ENCODE measurements at regions not wholly inside any gene's neighbourhood (a gene's known extent, or its start where the extent isn't known, plus 50 kb on each side); places are given as distances from the start of the nearest gene placed in this dataset.

DNA sequence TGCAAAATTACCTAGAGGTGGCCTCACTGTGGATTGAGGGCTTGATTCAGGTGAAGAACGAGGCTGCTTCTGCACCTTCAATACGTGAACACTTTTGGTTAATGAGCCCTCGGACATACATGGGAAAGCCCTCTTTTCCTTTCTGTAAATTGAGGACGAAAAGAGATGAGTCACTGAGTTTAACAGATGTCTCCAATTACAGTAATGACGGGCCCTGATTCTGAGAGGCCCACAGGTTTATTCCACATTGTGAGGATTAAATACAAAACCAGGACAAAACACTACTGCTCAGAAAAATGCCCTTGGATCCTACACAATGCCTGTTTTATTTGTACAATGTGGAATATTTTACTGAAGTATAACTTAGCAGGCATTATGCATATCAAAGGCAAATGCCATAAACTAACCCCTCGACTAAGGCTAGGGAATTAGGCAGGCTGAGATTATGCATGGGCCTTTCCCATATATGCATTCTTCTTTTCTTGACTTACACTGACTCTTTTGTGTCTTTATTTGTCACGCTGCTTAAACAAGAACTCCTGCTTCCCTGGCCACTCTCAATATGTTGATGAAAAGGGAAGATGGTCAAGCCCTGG, 819.9 kb downstream of the OLFM4 start:
- DNase-seq (ENCODE audit: low read depth), result no peak

DNA sequence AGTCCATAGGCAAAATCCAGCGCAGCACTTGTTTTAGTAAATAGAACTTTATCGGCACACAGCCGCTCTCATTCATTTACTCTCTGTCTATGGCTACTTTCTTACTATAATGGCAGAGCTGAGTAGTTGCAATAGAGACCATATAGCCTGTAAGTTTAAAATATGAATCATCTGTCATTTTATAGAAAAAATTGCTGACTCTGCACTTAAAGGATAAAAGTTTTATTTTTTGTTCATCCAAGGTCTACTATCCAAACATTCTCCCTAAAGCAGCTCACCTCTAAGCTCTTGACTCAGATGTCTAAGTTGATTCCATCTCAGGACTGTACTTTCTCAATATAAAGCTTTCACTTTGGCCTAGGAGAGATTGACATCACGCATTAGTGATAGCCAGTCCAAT, 825.7 kb downstream of the OLFM4 start:
- DNase-seq (ENCODE audit: low read depth), result no peak

DNA sequence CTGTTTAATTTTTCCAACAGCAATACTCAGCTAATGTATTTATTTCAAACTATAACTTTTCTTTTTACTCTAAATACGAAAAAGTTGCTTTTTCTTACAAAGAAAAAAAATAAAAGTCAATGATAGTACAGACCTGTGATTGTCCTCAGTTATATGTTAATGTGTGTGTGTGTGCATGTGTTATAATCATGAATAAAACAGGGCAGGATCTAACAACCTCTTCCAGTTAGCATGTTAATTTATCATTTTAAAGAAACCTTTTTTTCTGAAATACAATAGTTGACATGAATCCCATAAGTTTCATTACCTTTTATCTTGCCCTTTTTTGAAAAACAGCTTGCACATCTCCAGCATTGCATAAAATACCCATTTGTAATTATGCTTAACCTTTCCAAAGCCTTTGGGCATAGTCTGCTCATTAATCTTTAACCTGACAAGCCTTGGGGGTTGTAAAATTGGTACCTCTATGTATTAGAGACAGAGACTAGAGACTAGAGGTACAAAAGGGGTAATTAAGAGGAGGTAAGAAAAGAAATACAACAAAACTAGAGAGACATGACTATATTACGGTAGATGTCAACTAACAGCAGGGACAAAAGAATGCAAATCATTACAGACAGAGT, 828.1 kb downstream of the OLFM4 start:
- DNase-seq (ENCODE audit: low read depth), result no peak

DNA sequence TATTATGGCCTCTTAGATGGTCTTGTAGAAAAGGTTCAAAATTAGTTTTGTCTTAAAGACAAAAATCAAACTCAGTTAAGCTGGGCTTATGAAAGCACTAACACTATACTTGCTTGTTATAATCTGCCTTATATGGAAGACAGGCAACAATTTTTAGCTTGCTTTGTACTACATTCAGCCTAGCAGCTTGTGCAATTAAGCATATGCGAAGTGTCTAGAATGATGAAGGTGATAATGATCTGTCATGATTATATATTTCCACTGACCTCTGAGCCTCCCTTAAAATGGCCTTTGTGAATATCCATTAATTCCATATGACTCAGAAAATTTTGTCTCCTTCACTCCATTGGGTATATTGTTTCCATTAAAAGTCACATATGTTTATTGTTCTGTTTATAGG, 834.9 kb downstream of the OLFM4 start:
- DNase-seq (ENCODE audit: low read depth), result no peak

DNA sequence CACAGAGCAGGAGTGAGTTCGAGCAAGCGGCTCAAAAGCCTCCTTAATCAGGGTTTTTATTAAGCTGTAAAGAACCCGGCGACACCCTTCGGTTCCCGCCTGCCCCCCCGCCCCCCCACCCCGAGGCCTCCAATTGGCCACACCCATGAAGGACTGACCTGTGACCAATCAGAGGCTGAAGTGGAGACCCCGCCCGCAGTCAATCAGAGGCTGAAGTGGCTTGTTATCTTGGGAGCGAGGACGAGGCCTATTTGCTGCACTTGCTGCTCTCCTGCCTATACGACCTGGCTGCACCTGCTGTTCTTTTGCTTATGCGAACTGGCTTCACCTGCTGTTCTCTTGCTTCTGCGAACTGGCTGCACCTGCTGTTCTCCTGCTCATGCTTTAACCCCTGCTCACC, 844.9 kb downstream of the OLFM4 start:
- no peak for DNase-seq (ENCODE audit: low read depth)

DNA sequence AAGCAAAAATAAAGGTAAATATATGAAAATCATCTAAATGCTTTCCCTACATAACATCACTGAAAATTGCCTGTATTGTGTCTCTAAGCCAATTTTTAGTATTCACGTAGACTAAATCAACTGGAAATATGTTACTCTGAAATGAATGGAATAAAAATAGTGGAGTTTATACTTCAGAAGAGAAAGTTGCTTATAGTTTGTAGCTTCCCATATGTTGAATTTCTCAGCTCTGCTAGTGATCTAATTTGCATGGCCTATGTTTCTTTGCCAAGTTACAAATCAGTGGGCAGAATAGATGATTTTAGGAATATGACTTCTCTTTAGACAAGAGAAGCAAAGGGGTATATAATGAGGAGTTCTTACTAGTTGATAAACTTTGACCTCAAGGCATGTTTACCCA, 850.2 kb downstream of the OLFM4 start:
- DNase-seq (ENCODE audit: low read depth), result no peak

DNA sequence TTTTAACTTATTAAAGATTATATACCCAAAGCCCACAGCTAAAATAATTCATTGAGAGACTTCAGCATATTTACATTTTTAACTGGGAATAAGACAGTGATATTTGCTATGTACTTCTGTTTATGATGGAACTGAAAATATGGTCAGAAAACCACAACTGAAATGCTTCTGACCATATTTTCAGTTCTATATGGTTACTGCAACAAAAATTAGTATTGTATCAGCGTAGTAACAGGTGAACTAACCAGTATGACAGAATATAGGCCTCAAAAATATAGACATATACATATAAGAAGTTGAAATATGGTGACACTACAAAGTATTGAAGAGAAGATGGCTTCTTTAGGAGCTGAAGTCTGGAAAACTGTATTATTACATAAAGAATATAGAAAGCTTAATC, 857.4 kb downstream of the OLFM4 start:
- no peak for DNase-seq (ENCODE audit: low read depth)

DNA sequence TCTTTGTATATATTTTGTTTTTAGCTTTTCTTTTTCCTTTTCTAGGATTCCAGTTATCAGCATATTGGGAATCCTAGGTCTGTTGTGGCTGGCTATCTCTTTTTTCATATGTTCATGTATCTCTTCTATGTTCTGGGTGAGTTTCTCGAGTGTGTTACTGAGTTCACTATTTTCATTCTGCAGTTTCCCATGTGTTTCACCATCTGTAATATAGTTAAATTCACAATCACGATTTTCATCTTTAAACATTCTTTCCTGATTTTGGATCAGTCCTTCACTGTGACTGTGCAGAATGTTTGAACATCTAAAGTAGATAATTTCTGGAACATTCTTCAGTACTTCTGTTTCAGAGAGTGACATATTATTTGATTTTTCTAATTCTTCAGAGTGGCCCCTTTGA, 862.1 kb downstream of the OLFM4 start:
- DNase-seq (ENCODE audit: low read depth), result no peak

DNA sequence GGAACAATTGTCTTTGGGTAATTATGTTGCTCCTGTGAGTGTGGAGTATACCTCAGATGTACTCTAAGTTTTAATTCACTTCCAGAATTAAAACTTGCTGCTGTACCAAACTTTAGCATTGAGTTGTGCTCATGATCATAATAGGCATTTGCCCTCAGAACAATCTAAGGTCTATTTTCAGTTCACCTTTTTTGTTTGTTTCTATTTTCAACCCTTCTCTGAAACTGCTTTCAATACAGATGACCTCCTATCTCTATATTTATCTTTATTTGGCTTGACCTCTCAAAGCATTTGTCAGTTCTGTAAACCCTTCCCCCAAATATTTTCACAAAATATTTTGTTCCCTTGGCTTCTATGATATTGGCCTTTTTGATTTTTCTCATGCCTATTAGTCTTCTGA, 873.0 kb downstream of the OLFM4 start:
- no peak for DNase-seq (ENCODE audit: low read depth)

DNA sequence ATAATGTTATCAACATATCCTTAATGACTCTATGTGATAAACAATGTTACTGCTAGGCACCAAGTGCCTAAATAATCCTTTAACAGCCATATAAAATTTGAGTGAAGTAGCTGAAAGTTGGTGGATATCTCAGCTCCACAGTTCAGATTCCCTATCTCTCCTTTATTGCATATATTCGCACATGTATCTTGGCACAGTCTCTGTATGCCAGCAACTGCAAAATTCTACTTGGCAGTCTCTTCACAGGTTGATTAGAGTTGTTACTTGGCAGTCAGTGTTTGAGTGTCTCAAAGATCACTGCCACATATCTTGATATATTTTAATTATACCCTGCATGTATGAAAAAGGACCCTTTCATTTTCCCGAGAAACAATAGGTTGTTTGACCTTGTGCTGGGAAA, 879.3 kb downstream of the OLFM4 start:
- DNase-seq (ENCODE audit: low read depth), result no peak

DNA sequence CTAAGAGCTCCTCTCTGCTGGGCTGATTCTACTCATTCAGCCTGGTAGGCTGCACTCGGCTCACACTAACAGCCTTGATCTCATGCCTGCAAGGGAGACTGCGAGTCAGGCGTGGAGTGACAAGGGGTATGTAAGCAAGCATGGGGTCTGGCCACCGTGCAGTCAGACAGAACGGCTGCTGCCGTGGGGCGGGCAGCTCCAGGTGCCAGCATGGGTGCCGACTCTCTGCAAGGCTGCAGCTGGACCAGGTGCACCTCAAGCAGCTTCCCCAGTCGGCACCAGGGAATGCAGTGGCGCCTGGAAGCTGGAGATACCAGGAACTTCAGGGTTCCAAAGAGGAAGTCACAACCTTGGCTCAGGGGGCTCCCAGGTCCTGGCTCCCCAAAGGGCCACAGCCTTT, 892.3 kb downstream of the OLFM4 start:
- no peak for DNase-seq (ENCODE audit: low read depth)

DNA sequence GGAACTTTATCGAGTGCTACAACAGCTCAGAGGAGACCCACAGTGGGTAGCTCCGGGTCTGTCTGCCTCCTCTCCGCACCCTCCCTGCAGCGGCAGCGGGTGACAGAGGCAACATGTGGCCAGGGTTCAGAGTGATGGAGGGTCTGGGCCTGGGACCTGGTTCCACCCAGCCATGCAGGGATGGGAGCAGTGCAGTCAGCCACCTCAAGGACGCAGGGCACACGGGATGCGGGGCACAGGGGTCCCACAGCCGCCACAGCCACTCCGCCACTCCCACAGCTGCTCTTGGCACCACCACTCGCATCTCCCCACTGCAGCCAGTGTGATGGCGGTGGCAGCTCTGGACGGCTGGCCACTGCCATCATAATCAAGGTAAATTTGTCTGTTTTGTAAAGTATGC, 892.9 kb downstream of the OLFM4 start:
- no peak for DNase-seq (ENCODE audit: low read depth)

DNA sequence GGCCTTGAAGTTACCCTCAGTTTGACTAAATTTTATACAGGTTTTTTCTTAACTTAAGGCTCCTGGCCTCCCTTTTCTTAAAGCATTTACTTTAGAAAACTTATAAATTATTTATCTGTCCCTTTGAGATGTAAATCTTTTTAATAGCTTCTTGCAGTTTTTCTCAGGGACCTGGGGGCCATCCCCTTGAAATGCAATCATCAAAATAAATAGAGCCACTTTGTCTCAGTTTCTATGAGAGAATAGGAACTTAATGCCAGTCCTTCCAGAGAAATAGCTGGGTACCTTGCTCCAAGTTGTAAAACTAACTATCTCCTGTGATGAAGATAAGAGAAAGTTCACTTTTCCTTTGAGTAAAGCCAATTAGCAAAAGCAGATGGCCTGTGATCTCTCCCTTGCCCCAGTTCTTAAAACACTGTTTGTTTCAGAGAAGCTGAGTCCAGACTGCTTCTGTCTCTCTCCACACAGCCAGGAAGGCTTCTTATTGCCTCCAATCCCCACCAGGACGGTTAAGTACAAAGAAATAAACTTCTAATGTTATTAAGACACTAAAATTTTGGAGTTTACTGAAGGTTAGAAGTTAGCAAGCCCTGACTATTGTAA, 913.1 kb downstream of the OLFM4 start:
- DNase-seq (ENCODE audit: low read depth), result no peak

DNA sequence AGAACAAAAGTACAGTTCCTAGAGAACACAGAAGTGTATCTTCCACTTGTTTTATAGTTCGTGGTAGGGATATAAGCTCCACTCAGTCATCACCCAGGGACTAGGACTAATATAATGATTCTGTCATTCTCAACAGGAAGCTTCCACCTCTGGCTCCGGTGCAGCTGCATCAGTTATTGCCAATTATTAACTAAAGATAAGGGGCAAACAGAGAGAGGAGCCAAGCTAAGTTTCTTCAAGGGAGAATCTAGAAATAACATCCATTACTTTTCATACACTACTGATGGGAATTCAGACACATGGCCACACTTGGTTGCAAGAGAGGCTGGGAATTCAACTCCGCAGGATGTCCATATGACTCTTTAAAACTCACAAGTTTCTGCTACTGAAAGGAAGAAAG, 917.9 kb downstream of the OLFM4 start:
- DNase-seq (ENCODE audit: low read depth), result no peak

DNA sequence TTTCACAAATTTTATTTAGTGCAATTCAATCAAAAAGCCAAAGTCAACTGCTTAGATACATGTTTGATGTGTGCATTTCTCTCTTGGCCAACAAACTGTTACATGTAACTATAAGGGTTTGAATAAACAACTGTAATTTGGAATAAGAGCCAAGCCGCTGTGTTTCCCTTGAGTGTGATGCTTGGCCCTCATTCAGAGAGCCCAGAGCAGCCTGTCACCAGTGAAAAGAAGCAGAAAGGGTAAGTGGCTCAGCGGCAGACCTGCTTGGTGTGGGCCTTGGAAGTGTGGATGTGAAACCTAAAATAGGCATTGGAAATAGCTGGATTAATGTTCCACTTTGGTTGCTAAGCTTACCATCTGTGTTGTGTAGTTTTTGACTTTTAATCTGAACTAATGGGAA, 924.6 kb downstream of the OLFM4 start:
- DNase-seq (ENCODE audit: low read depth), result no peak

Measured in Daoy (cell line).